ENCODE measurements at regions not wholly inside any gene's neighbourhood (a gene's known extent, or its start where the extent isn't known, plus 50 kb on each side); places are given as distances from the start of the nearest gene placed in this dataset.
A peak's percentile ranks its signal among the peaks of the same experiment; 100 is the strongest.
"Not testable (repeated sequence)": the region's sequence is repeated elsewhere in the genome, so short reads cannot be mapped to it uniquely, and the experiment has no call there.

DNA sequence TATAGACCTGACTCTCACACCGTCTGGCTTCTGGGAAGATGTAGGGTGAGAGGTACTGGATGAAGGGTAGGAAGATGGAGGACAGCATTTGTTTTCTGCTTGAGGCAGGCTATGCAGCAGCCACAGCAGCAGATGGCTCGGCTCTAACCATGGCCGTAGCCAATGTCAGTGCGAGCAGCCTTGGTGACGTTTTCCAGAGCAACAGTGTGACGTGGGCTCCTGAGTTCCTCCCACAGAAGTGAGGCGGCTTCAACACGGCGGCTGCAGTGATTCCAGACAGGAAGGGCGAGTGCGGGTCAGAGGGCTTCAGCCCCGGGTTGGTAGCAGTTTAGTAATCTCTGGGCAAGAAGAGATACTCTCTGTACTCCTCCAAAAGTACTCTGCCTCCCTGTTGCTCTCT lies 133.0 kb upstream of the MYT1L start:
- Histone ChIP-seq H3K4me1 (no peaks in the 10 kb centered on the region), H3K9me3 (no peaks in the 10 kb centered on the region), H3K4me3 (no peak overlapping the region), H3K27me3 (no peaks in the 10 kb centered on the region), H3K27ac (no peak overlapping the region), H3K36me3 (no peaks in the 10 kb centered on the region)
- TF ChIP-seq, protein P1, sequence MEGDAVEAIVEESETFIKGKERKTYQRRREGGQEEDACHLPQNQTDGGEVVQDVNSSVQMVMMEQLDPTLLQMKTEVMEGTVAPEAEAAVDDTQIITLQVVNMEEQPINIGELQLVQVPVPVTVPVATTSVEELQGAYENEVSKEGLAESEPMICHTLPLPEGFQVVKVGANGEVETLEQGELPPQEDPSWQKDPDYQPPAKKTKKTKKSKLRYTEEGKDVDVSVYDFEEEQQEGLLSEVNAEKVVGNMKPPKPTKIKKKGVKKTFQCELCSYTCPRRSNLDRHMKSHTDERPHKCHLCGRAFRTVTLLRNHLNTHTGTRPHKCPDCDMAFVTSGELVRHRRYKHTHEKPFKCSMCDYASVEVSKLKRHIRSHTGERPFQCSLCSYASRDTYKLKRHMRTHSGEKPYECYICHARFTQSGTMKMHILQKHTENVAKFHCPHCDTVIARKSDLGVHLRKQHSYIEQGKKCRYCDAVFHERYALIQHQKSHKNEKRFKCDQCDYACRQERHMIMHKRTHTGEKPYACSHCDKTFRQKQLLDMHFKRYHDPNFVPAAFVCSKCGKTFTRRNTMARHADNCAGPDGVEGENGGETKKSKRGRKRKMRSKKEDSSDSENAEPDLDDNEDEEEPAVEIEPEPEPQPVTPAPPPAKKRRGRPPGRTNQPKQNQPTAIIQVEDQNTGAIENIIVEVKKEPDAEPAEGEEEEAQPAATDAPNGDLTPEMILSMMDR (IDR thresholded peaks at IDR 0.05) = no peak
- TF ChIP-seq POLR2AphosphoS5 (IDR thresholded peaks at IDR 0.05) = no peak
- no peak for TF ChIP-seq POLR2A (IDR thresholded peaks at IDR 0.05)
- no peak for TF ChIP-seq EP300 (IDR thresholded peaks at IDR 0.05)
- ATAC-seq (ENCODE audit: low FRiP score in 2 of 2) (peak; percentile 26 to 29), DNase-seq (no peak)
- 55 to 69% methylated on average over 6 to 12 of the region's 12 CpGs for WGBS, 2 donors

DNA sequence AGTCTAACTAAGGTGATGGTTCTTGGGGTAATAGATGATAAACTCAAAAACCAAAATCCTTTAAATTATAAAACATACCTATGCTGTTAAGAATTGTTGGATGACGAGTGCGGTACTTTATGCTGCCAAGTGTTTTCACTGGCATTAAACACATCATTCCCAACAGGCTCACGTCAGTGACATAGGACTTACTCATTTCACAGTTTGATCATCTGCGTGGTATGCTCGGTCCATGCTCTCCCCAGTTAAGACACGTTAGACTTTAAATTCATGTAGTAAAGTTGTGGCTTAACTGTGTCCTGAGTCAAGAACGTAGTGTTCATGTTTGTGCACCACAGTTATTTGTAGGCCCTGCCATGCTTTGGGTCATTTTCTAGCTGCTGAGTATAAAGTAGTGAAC lies 125.6 kb upstream of the MYT1L start:
- Histone ChIP-seq H3K27ac (no peak overlapping the region), H3K9me3 (no peaks in the 10 kb centered on the region), H3K4me3 (no peak overlapping the region), H3K27me3 (no peaks in the 10 kb centered on the region), H3K4me1 (no peaks in the 10 kb centered on the region), H3K36me3 (no peaks in the 10 kb centered on the region)
- TF ChIP-seq EP300 (IDR thresholded peaks at IDR 0.05) (no peak), POLR2AphosphoS5 (IDR thresholded peaks at IDR 0.05) (no peak), POLR2A (IDR thresholded peaks at IDR 0.05) (no peak)
- TF ChIP-seq, protein P1 (IDR thresholded peaks at IDR 0.05) = no peak
- 82 to 86% methylated on average over 7 of the region's 7 CpGs for WGBS, 2 donors
- no peak for ATAC-seq (ENCODE audit: low FRiP score in 2 of 2)
- no peak for DNase-seq

DNA sequence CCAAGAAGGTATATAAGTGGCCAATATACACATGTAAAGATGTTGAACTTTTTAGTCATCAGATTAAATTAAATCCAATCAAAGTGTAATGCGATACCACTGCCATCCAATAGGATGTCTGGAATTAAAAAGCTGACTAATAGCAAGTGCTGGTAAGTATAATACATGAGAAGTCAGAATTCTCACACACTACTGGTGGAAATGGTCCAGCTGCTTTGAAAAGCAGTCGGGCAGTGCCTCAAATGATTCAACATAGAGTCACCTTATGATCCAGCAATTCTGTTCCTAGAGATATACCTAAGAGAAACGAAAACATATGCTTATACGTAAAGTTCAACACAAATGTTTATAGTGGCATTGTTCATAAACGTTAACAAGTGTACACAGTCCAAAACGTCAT lies 124.1 kb upstream of the MYT1L start:
- Histone ChIP-seq H3K9me3 (no peaks in the 10 kb centered on the region), H3K36me3 (no peaks in the 10 kb centered on the region), H3K4me3 (no peak overlapping the region), H3K4me1 (no peaks in the 10 kb centered on the region), H3K27me3 (no peaks in the 10 kb centered on the region), H3K27ac (no peak overlapping the region)
- TF ChIP-seq POLR2A (IDR thresholded peaks at IDR 0.05) = no peak
- TF ChIP-seq, protein P1 (IDR thresholded peaks at IDR 0.05) = no peak
- no peak for TF ChIP-seq EP300 (IDR thresholded peaks at IDR 0.05)
- TF ChIP-seq POLR2AphosphoS5 (IDR thresholded peaks at IDR 0.05) = no peak
- ATAC-seq (ENCODE audit: low FRiP score in 2 of 2) (no peak), DNase-seq (no peak)
- 82 to 85% methylated on average over 6 of the region's 6 CpGs for WGBS, 2 donors

DNA sequence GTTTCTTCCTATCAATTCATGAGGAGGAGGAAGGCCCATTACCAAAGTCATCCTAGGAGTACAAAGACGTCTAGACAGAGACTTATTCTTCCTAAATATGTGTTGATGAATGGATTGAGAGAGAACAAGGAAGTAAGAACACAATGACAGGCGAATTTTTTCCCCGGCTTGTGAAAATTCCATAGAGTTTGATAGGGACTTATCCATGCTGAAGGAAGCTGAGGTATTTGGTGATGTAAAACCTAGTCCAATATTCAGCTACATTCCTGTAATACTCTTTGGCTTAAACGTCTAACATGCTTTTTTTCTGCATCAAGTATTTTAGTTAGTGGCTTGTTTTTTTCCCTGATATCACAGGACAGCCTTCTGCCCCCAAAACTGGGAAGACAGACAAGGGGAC lies 121.9 kb upstream of the MYT1L start:
- Histone ChIP-seq H3K27ac (no peak overlapping the region), H3K27me3 (no peaks in the 10 kb centered on the region), H3K4me3 (no peak overlapping the region), H3K4me1 (no peaks in the 10 kb centered on the region), H3K9me3 (no peaks in the 10 kb centered on the region), H3K36me3 (no peaks in the 10 kb centered on the region)
- 48 to 53% methylated on average over 4 of the region's 4 CpGs for WGBS, 2 donors
- TF ChIP-seq POLR2AphosphoS5 (IDR thresholded peaks at IDR 0.05) (no peak), EP300 (IDR thresholded peaks at IDR 0.05) (no peak), POLR2A (IDR thresholded peaks at IDR 0.05) (no peak)
- TF ChIP-seq, protein P1 (IDR thresholded peaks at IDR 0.05) = no peak
- ATAC-seq (ENCODE audit: low FRiP score in 2 of 2) (no peak), DNase-seq (no peak)

DNA sequence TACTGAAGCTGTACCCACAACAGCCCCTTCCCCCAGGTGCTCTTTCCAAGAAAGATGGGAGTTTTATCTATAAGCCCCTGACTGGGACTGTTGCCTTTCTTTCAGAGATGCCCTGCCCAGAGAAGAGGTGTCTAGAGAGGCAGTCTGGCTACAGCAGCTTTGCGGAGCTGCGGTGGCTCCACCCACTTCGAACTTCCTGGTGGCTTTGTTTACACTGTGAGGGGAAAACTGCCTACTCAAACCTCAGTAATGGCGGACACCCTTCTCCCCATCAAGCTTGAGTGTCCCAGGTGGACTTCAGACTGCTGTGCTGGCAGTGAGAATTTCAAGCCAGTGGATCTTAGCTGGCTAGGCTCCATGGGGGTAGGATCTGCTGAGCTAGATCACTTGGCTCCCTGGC lies 120.2 kb upstream of the MYT1L start:
- not testable (repeated sequence) for ATAC-seq (ENCODE audit: low FRiP score in 2 of 2); DNase-seq; H3K27ac ChIP-seq; H3K36me3 ChIP-seq; H3K4me1 ChIP-seq; H3K9me3 ChIP-seq; H3K4me3 ChIP-seq; H3K27me3 ChIP-seq
- 59 to 60% methylated on average over 4 of the region's 4 CpGs for WGBS, 2 donors
